Endodermal cell (in vitro differentiated cells): ENCODE measurements at regions not wholly inside any gene's neighbourhood (a gene's known extent, or its start where the extent isn't known, plus 50 kb on each side); places are given as distances from the start of the nearest gene placed in this dataset.

Source experiments
- DNase-seq: peaks from one replicate; pipeline ENCODE4 v3.0.0-alpha.2; 2017
- H3K27ac ChIP-seq: 2 replicates; pipeline ENCODE4 v1.5.1; 2013; ENCODE audit warnings: mild to moderate bottlenecking, low read depth, low read length, moderate library complexity
- H3K27me3 ChIP-seq: 2 replicates; pipeline ENCODE4 v1.6.1; 2013; ENCODE audit warnings: mild to moderate bottlenecking, low read length, moderate library complexity; ENCODE audit not compliant: insufficient read depth, control insufficient read depth, poor library complexity, severe bottlenecking
- H3K36me3 ChIP-seq: 2 replicates; pipeline ENCODE4 v1.7.0; 2013; ENCODE audit warnings: mild to moderate bottlenecking, low read length, moderate library complexity; ENCODE audit not compliant: control insufficient read depth, insufficient read depth
- H3K4me1 ChIP-seq: one replicate; pipeline ENCODE4 v1.7.0; 2013; ENCODE audit warnings: low read length; ENCODE audit not compliant: control insufficient read depth, insufficient read depth
- H3K4me3 ChIP-seq: 2 replicates; pipeline ENCODE4 v1.5.1; 2013; ENCODE audit warnings: mild to moderate bottlenecking, low read length, moderate library complexity
- H3K9ac ChIP-seq: 2 replicates; pipeline ENCODE4 v1.6.1; 2013; ENCODE audit warnings: mild to moderate bottlenecking, low read length, moderate library complexity; ENCODE audit not compliant: poor library complexity, severe bottlenecking; ENCODE audit errors: extremely low read depth
- H3K9me3 ChIP-seq: 2 replicates; pipeline ENCODE4 v1.6.1; 2013; ENCODE audit warnings: mild to moderate bottlenecking, low read length, moderate library complexity; ENCODE audit not compliant: control insufficient read depth
- H3K27ac Mint-ChIP-seq: 2 replicates; pipeline ENCODE4 v1.8.0; 2020; ENCODE audit warnings: mixed read lengths
- H3K27me3 Mint-ChIP-seq: 2 replicates; pipeline ENCODE4 v1.8.0; 2021; ENCODE audit warnings: mild to moderate bottlenecking, mixed read lengths; ENCODE audit not compliant: insufficient read depth
- H3K36me3 Mint-ChIP-seq: 2 replicates; pipeline ENCODE4 v1.8.0; 2020; ENCODE audit warnings: low read depth, mixed read lengths
- H3K4me1 Mint-ChIP-seq: 2 replicates; pipeline ENCODE4 v1.8.0; 2020; ENCODE audit warnings: mixed read lengths
- H3K4me3 Mint-ChIP-seq: 2 replicates; pipeline ENCODE4 v1.8.0; 2020; ENCODE audit warnings: mild to moderate bottlenecking, moderate library complexity, mixed read lengths
- H3K9me3 Mint-ChIP-seq: 2 replicates; pipeline ENCODE4 v1.8.0; 2020; ENCODE audit warnings: mild to moderate bottlenecking, mixed read lengths
- CTCF ChIP-seq: fragments of 200-600 bp; sonication (generic); conservative IDR thresholded peaks from 2 replicates; pipeline ENCODE4 v1.5.0; 2021; ENCODE audit warnings: antibody characterized with exemption, mild to moderate bottlenecking
- WGBS, 2 experiments: methylation state at CpG; one replicate each; pipeline versions ENCODE4 v1.1.5 to v1.1.7; 2013; ENCODE audit warnings: missing lambda C conversion rate in 2 of 2, mixed read lengths in 1 of 2; ENCODE audit not compliant: insufficient coverage in 1 of 2, insufficient read length in 1 of 2; 5-methylcytosine and 5-hydroxymethylcytosine counted together

- Mint-ChIP-seq H3K27ac (no peak overlapping the region), H3K4me3 (no peak overlapping the region), H3K9me3 (no peaks in the 10 kb centered on the region), H3K4me1 (no peaks in the 10 kb centered on the region), H3K27me3 (peaks cover 63% of the 10 kb centered on the region), H3K36me3 (no peaks in the 10 kb centered on the region)
- no peaks in the 10 kb centered on the region for H3K4me1 ChIP-seq
- no peak overlapping the region for H3K4me3 ChIP-seq
- H3K36me3 ChIP-seq = no peaks in the 10 kb centered on the region
- H3K9me3 ChIP-seq = no peaks in the 10 kb centered on the region
- 89 to 95% methylated on average over 6 to 8 of the region's 8 CpGs for WGBS, 2 experiments
- no peak for DNase-seq
- no peak overlapping the region for H3K27ac ChIP-seq
- peaks cover 71% of the 10 kb centered on the region for H3K27me3 ChIP-seq
- H3K9ac ChIP-seq = no peak overlapping the region
- no peak for TF ChIP-seq CTCF
Measured at GRCh38 chr10:78729366-78729765, 339.4 kb upstream of the ZMIZ1 start.

DNA sequence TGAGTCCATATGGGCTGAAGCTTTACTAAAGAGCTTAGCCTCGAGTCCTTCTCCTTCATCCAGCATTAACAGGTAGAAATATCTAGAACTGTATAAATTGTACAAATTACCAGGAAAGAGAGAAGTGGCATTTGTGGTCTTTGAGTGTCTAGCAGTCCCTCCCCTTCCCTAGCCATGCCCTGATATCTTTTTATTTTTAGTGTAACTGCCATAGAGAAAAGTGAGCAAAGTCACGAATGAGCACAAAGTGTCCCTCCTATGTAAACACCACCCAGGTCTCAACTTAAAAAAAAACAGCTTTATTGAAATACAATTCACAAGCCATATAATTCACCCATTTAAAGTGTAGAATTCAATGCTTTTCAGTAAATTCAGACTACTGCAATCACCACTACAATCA lies 339.0 kb upstream of the ZMIZ1 start:
- H3K27me3 ChIP-seq = peaks cover 76% of the 10 kb centered on the region
- no peak overlapping the region for H3K4me3 ChIP-seq
- H3K36me3 ChIP-seq = no peaks in the 10 kb centered on the region
- Mint-ChIP-seq H3K27me3 (peaks cover 63% of the 10 kb centered on the region), H3K27ac (no peak overlapping the region), H3K9me3 (no peaks in the 10 kb centered on the region), H3K4me3 (no peak overlapping the region), H3K4me1 (no peaks in the 10 kb centered on the region), H3K36me3 (no peaks in the 10 kb centered on the region)
- no peak for TF ChIP-seq CTCF
- no peak for DNase-seq
- H3K4me1 ChIP-seq = no peaks in the 10 kb centered on the region
- H3K9ac ChIP-seq = no peak overlapping the region
- H3K27ac ChIP-seq = no peak overlapping the region
- H3K9me3 ChIP-seq = no peaks in the 10 kb centered on the region
- WGBS, 2 experiments = 82% methylated on average over 1 of the region's 2 CpGs; no CpG with 5 or more reads in 1 of the 2 experiments

DNA sequence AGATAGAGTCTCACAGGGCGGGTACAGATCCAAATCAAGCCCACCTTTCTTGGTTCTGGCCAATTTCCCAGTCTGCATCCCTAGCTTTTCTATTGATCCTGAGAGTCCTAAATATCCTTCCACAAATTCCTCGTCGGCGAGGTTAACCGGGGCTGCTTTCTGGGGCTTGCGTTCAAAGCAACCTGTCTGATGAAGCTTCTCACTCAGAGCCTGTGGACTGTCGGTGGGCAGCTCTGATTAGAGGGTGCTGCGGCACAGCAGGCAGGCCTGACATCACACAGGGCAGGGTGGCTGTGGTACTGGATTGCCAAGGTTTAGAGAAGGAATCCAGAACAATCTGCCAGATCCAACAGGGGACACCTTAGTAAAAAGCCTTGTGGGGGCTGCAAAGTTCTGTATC lies 338.0 kb upstream of the ZMIZ1 start:
- no peak for TF ChIP-seq CTCF

More for the DNA sequence above, 338.0 kb upstream of the ZMIZ1 start:
- peaks cover 78% of the 10 kb centered on the region for H3K27me3 ChIP-seq
- H3K4me1 ChIP-seq = no peaks in the 10 kb centered on the region
- H3K9me3 ChIP-seq = no peaks in the 10 kb centered on the region
- Mint-ChIP-seq H3K27ac (no peak overlapping the region), H3K9me3 (no peaks in the 10 kb centered on the region), H3K36me3 (no peaks in the 10 kb centered on the region), H3K4me3 (no peak overlapping the region), H3K4me1 (no peaks in the 10 kb centered on the region), H3K27me3 (peaks cover 71% of the 10 kb centered on the region)
- H3K9ac ChIP-seq = no peak overlapping the region
- WGBS, 2 experiments = 85 to 92% methylated on average over 8 of the region's 8 CpGs
- H3K4me3 ChIP-seq = no peak overlapping the region
- no peaks in the 10 kb centered on the region for H3K36me3 ChIP-seq
- H3K27ac ChIP-seq = no peak overlapping the region
- no peak for DNase-seq
